Stimulated activated CD4-positive, alpha-beta T cell treated with anti-CD3 and anti-CD28 coated beads, TNF-alpha, amount 100 ng/mL, for 4 hours (primary cell): ENCODE measurements at regions not wholly inside any gene's neighbourhood (a gene's known extent, or its start where the extent isn't known, plus 50 kb on each side); places are given as distances from the start of the nearest gene placed in this dataset.
"Not testable (repeated sequence)": the region's sequence is repeated elsewhere in the genome, so short reads cannot be mapped to it uniquely, and the experiment has no call there.

Source experiments
- DNase-seq, 3 experiments: peaks; one replicate each; pipeline ENCODE4 v3.0.0-alpha.2; 2020; ENCODE audit warnings: low read depth in 3 of 3

- no peak for DNase-seq
Observed at GRCh38 chr20:40933758-40934157, 94.9 kb upstream of the TOP1 start.

- no peak for DNase-seq
Observed at GRCh38 chr20:40938020-40938419, 90.6 kb upstream of the TOP1 start.

GRCh38 chr20:40939667-40940066, 89.0 kb upstream of the TOP1 start:
- DNase-seq: no peak

GRCh38 chr20:40941133-40941610, 87.5 kb upstream of the TOP1 start:
- no peak for DNase-seq

- no peak for DNase-seq
Observed at GRCh38 chr20:40942006-40942405, 86.6 kb upstream of the TOP1 start.

- DNase-seq: no peak
Observed at GRCh38 chr20:40942775-40943174, 85.8 kb upstream of the TOP1 start.

GRCh38 chr20:40943591-40943990, 85.0 kb upstream of the TOP1 start:
- DNase-seq: no peak

GRCh38 chr20:40945189-40945588, 83.4 kb upstream of the TOP1 start:
- no peak for DNase-seq

- no peak for DNase-seq
Observed at GRCh38 chr20:40945754-40946450, 82.7 kb upstream of the TOP1 start.

- no peak for DNase-seq
Observed at GRCh38 chr20:40946451-40946850, 82.2 kb upstream of the TOP1 start.

- no peak for DNase-seq
Observed at GRCh38 chr20:40948465-40949267, 80.0 kb upstream of the TOP1 start.

GRCh38 chr20:40949346-40949745, 79.3 kb upstream of the TOP1 start:
- DNase-seq: no peak

GRCh38 chr20:40952136-40952535, 76.5 kb upstream of the TOP1 start:
- DNase-seq: no peak

- no peak for DNase-seq
Observed at GRCh38 chr20:40953416-40953815, 75.2 kb upstream of the TOP1 start.

GRCh38 chr20:40953856-40954255, 74.8 kb upstream of the TOP1 start:
- DNase-seq: no peak

- DNase-seq: no peak
Observed at GRCh38 chr20:40954521-40955165, 74.0 kb upstream of the TOP1 start.

- no peak for DNase-seq
Observed at GRCh38 chr20:40955326-40955725, 73.3 kb upstream of the TOP1 start.

- not testable (repeated sequence) for DNase-seq
Observed at GRCh38 chr20:40955826-40956225, 72.8 kb upstream of the TOP1 start.

GRCh38 chr20:40956542-40957264, 71.9 kb upstream of the TOP1 start:
- DNase-seq: no peak

GRCh38 chr20:40957265-40957760, 71.3 kb upstream of the TOP1 start:
- DNase-seq: no peak

- no peak for DNase-seq
Observed at GRCh38 chr20:40958598-40958997, 70.0 kb upstream of the TOP1 start.
